Ascending aorta (tissue), 2 donors: ENCODE measurements at regions not wholly inside any gene's neighbourhood (a gene's known extent, or its start where the extent isn't known, plus 50 kb on each side); places are given as distances from the start of the nearest gene placed in this dataset.

Experiments
- DNase-seq, 2 donors: peaks; one replicate each; pipeline ENCODE4 v3.0.0-alpha.2; 2019; ENCODE audit warnings: low spot score in 2 of 2
- H3K27ac ChIP-seq, 2 donors: fragments of 200-600 bp; sonication (generic); one replicate each; pipeline ENCODE4 v1.5.1; 2016 to 2017; ENCODE audit warnings: mild to moderate bottlenecking in 1 of 2
- H3K27me3 ChIP-seq: fragments of 200-600 bp; sonication (generic); one replicate; pipeline ENCODE4 v1.5.1; 2017
- H3K36me3 ChIP-seq, 2 donors: fragments of 200-600 bp; sonication (generic); one replicate each; pipeline ENCODE4 v1.5.1; 2016
- H3K4me1 ChIP-seq, 2 donors: fragments of 200-600 bp; sonication (generic); one replicate each; pipeline ENCODE4 v1.5.1; 2016 to 2017; ENCODE audit warnings: mild to moderate bottlenecking in 1 of 2
- H3K4me3 ChIP-seq, 2 donors: fragments of 200-600 bp; sonication (generic); one replicate each; pipeline ENCODE4 v1.5.1; 2016 to 2017; ENCODE audit warnings: mild to moderate bottlenecking in 1 of 2
- H3K9me3 ChIP-seq, 2 donors: fragments of 200-600 bp; sonication (generic); one replicate each; pipeline ENCODE4 v1.5.1; 2016
- CTCF ChIP-seq, 3 experiments: fragments of 200-600 bp in 2 of 3; fragments of 450-650 bp in 1 of 3; sonication (generic) in 2 of 3; IDR thresholded peaks; one replicate each; pipeline ENCODE4 v1.5.1; 2016 to 2019; ENCODE audit warnings: antibody characterized with exemption in 3 of 3, mild to moderate bottlenecking in 1 of 3, moderate library complexity in 1 of 3
- intact Hi-C: fragments of 100-400 bp; cut with DNase I; formaldehyde crosslinking; loops from one replicate; pipeline ENCODE4 v1.15.1; 2023

GRCh38 chr18:22603902-22604301, 186.2 kb upstream of the CTAGE1 start:
- Histone ChIP-seq H3K27ac (peak overlapping the region; percentile 70 to 84), H3K9me3 (no peaks in the 10 kb centered on the region), H3K4me3 (no peak overlapping the region), H3K36me3 (no peaks in the 10 kb centered on the region), H3K4me1 (peaks cover 7 to 36% of the 10 kb centered on the region in 2 donors), H3K27me3 (no peaks in the 10 kb centered on the region)
- no peak for TF ChIP-seq CTCF (IDR thresholded peaks at IDR 0.05)
- intact Hi-C loops: loop anchor here (2.0 kb wide), 1 partner anchor 437 kb away; no protein-coding TSS in a partner anchor
- no peak for DNase-seq

GRCh38 chr18:22604390-22604985, 186.8 kb upstream of the CTAGE1 start:
- no peak for TF ChIP-seq CTCF (IDR thresholded peaks at IDR 0.05)
- H3K27me3 ChIP-seq: no peaks in the 10 kb centered on the region
- H3K4me3 ChIP-seq: peak overlapping the region in 1 of 2 donors; percentile 15
- H3K36me3 ChIP-seq: no peaks in the 10 kb centered on the region
- intact Hi-C loops: loop anchor here (2.0 kb wide), 1 partner anchor 438 kb away; no protein-coding TSS in a partner anchor
- H3K4me1 ChIP-seq: peaks cover 7 to 42% of the 10 kb centered on the region in 2 donors
- peak in 1 of 2 donors; percentile 78 for DNase-seq
- H3K27ac ChIP-seq: peak overlapping the region; percentile 70 to 84
- H3K9me3 ChIP-seq: no peaks in the 10 kb centered on the region

- intact Hi-C loops: loop anchor here (2.0 kb wide), 1 partner anchor 438 kb away; no protein-coding TSS in a partner anchor
- H3K4me1 ChIP-seq: peaks cover 13 to 47% of the 10 kb centered on the region in 2 donors
- no peaks in the 10 kb centered on the region for H3K36me3 ChIP-seq
- H3K4me3 ChIP-seq: peak overlapping the region in 1 of 2 donors; percentile 15
- no peaks in the 10 kb centered on the region for H3K27me3 ChIP-seq
- H3K9me3 ChIP-seq: no peaks in the 10 kb centered on the region
- no peak for TF ChIP-seq CTCF (IDR thresholded peaks at IDR 0.05)
- DNase-seq: no peak
- H3K27ac ChIP-seq: peak overlapping the region; percentile 70 to 84
Measured at GRCh38 chr18:22604986-22605421, 187.3 kb upstream of the CTAGE1 start.

GRCh38 chr18:22605736-22606135, 188.0 kb upstream of the CTAGE1 start:
- Histone ChIP-seq H3K27ac (peak overlapping the region in 1 of 2 donors; percentile 84), H3K9me3 (no peaks in the 10 kb centered on the region), H3K4me1 (peaks cover 15 to 47% of the 10 kb centered on the region in 2 donors), H3K27me3 (no peaks in the 10 kb centered on the region), H3K4me3 (no peak overlapping the region), H3K36me3 (no peaks in the 10 kb centered on the region)
- no peak for TF ChIP-seq CTCF (IDR thresholded peaks at IDR 0.05)
- intact Hi-C loops: loop anchor here (2.0 kb wide), 1 partner anchor 439 kb away; no protein-coding TSS in a partner anchor
- DNase-seq: no peak

- H3K4me3 ChIP-seq: no peak overlapping the region
- no peaks in the 10 kb centered on the region for H3K27me3 ChIP-seq
- H3K9me3 ChIP-seq: no peaks in the 10 kb centered on the region
- no peaks in the 10 kb centered on the region for H3K36me3 ChIP-seq
- intact Hi-C loops: no loop called here
- TF ChIP-seq CTCF (IDR thresholded peaks at IDR 0.05): no peak
- H3K27ac ChIP-seq: peak overlapping the region; percentile 73 to 84
- H3K4me1 ChIP-seq: peaks cover 15 to 47% of the 10 kb centered on the region in 2 donors
- peak; percentile 9 to 72 for DNase-seq
Measured at GRCh38 chr18:22606563-22607283, 189.0 kb upstream of the CTAGE1 start.
